ENCODE measurements at regions not wholly inside any gene's neighbourhood (a gene's known extent, or its start where the extent isn't known, plus 50 kb on each side); places are given as distances from the start of the nearest gene placed in this dataset.
"Not testable (repeated sequence)": the region's sequence is repeated elsewhere in the genome, so short reads cannot be mapped to it uniquely, and the experiment has no call there.

- 84% methylated on average over 9 of the region's 9 CpGs for WGBS
- H3K36me3 ChIP-seq; H3K4me3 ChIP-seq; intact Hi-C loops (cut with DNase I); H3K9me3 ChIP-seq; H3K4me1 ChIP-seq (replicated peaks); H3K27ac ChIP-seq; DNase-seq (ENCODE audit: low spot score); H3K27me3 ChIP-seq (replicated peaks; ENCODE audit: insufficient read depth): not testable (repeated sequence)
Observed at GRCh38 chr6:71360556-71361335, 72.1 kb downstream of the OGFRL1 start.

GRCh38 chr6:71364889-71365542, 76.4 kb downstream of the OGFRL1 start:
- no peak for DNase-seq (ENCODE audit: low spot score)
- intact Hi-C loops (cut with DNase I): no loop called here
- H3K9me3 ChIP-seq: no peaks in the 10 kb centered on the region
- no peaks in the 10 kb centered on the region for H3K27me3 ChIP-seq (replicated peaks; ENCODE audit: insufficient read depth)
- H3K4me3 ChIP-seq: no peak overlapping the region
- WGBS: 61% methylated on average over 4 of the region's 4 CpGs
- H3K4me1 ChIP-seq (replicated peaks): no peaks in the 10 kb centered on the region
- no peak overlapping the region for H3K27ac ChIP-seq
- H3K36me3 ChIP-seq: no peaks in the 10 kb centered on the region
- TF ChIP-seq POLR2AphosphoS5 (IDR thresholded peaks at IDR 0.05): no peak
- no peak for TF ChIP-seq POLR2A (IDR thresholded peaks at IDR 0.05)
- TF ChIP-seq CTCF (IDR thresholded peaks at IDR 0.05): no peak

GRCh38 chr6:71367756-71368155, 79.1 kb downstream of the OGFRL1 start:
- H3K4me1 ChIP-seq (replicated peaks): no peaks in the 10 kb centered on the region
- TF ChIP-seq CTCF (IDR thresholded peaks at IDR 0.05) (no peak), POLR2A (IDR thresholded peaks at IDR 0.05) (no peak), POLR2AphosphoS5 (IDR thresholded peaks at IDR 0.05) (no peak)
- H3K27me3 ChIP-seq (replicated peaks; ENCODE audit: insufficient read depth): no peaks in the 10 kb centered on the region
- no peak overlapping the region for H3K4me3 ChIP-seq
- intact Hi-C loops (cut with DNase I): no loop called here
- no peak for DNase-seq (ENCODE audit: low spot score)
- H3K9me3 ChIP-seq: no peaks in the 10 kb centered on the region
- H3K27ac ChIP-seq: no peak overlapping the region
- H3K36me3 ChIP-seq: no peaks in the 10 kb centered on the region
- WGBS: 59% methylated on average over 3 of the region's 3 CpGs

- Histone ChIP-seq H3K27me3 (replicated peaks; ENCODE audit: insufficient read depth) (no peaks in the 10 kb centered on the region), H3K27ac (no peak overlapping the region), H3K4me3 (no peak overlapping the region), H3K36me3 (no peaks in the 10 kb centered on the region), H3K4me1 (replicated peaks) (no peaks in the 10 kb centered on the region), H3K9me3 (no peaks in the 10 kb centered on the region)
- intact Hi-C loops (cut with DNase I): no loop called here
- no peak for DNase-seq (ENCODE audit: low spot score)
- 92% methylated on average over 2 of the region's 2 CpGs for WGBS
- no peak for TF ChIP-seq POLR2AphosphoS5 (IDR thresholded peaks at IDR 0.05)
- no peak for TF ChIP-seq POLR2A (IDR thresholded peaks at IDR 0.05)
- no peak for TF ChIP-seq CTCF (IDR thresholded peaks at IDR 0.05)
Observed at GRCh38 chr6:71368284-71368683, 79.7 kb downstream of the OGFRL1 start.

GRCh38 chr6:71371559-71371958, 82.9 kb downstream of the OGFRL1 start:
- DNase-seq (ENCODE audit: low spot score): no peak
- Histone ChIP-seq H3K4me1 (replicated peaks) (no peaks in the 10 kb centered on the region), H3K4me3 (no peak overlapping the region), H3K9me3 (no peaks in the 10 kb centered on the region), H3K27ac (no peak overlapping the region), H3K27me3 (replicated peaks; ENCODE audit: insufficient read depth) (no peaks in the 10 kb centered on the region), H3K36me3 (no peaks in the 10 kb centered on the region)
- no peak for TF ChIP-seq CTCF (IDR thresholded peaks at IDR 0.05)
- TF ChIP-seq POLR2AphosphoS5 (IDR thresholded peaks at IDR 0.05): no peak
- TF ChIP-seq POLR2A (IDR thresholded peaks at IDR 0.05): no peak
- WGBS: 94% methylated on average over 1 of the region's 1 CpG
- intact Hi-C loops (cut with DNase I): no loop called here

Data from prostate gland (tissue), 2 donors.